WI38 (cell line): ENCODE measurements at regions not wholly inside any gene's neighbourhood (a gene's known extent, or its start where the extent isn't known, plus 50 kb on each side); places are given as distances from the start of the nearest gene placed in this dataset.

ENCODE experiments used
- H3K4me3 ChIP-seq: 2 replicates; pipeline ENCODE4 v1.5.1; 2011; ENCODE audit warnings: low read depth, mild to moderate bottlenecking, control low read depth, low read length
- TF ChIP-seq, protein P1 (sequence below): IDR thresholded peaks from 2 replicates; pipeline ENCODE4 v1.5.1; 2012; ENCODE audit warnings: low read depth, mild to moderate bottlenecking, control low read depth, low read length

DNA sequence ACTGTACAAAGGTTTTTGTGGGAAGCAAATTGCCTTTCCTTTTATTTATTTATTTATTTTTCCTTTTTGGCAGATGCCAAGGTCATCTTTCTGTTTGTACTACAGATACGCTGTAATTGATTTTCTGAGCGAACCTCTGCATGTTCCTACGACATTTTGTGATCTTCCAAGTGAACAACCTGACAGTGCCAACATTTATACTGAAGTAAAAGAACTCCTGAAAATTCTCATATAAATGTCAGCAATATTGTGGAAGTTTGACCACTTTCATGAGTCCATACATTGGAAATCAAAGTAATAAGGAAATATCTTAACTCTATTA lies 86.8 kb upstream of the EEPD1 start:
- no peak overlapping the region for H3K4me3 ChIP-seq
- TF ChIP-seq, protein P1, sequence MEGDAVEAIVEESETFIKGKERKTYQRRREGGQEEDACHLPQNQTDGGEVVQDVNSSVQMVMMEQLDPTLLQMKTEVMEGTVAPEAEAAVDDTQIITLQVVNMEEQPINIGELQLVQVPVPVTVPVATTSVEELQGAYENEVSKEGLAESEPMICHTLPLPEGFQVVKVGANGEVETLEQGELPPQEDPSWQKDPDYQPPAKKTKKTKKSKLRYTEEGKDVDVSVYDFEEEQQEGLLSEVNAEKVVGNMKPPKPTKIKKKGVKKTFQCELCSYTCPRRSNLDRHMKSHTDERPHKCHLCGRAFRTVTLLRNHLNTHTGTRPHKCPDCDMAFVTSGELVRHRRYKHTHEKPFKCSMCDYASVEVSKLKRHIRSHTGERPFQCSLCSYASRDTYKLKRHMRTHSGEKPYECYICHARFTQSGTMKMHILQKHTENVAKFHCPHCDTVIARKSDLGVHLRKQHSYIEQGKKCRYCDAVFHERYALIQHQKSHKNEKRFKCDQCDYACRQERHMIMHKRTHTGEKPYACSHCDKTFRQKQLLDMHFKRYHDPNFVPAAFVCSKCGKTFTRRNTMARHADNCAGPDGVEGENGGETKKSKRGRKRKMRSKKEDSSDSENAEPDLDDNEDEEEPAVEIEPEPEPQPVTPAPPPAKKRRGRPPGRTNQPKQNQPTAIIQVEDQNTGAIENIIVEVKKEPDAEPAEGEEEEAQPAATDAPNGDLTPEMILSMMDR: no peak

DNA sequence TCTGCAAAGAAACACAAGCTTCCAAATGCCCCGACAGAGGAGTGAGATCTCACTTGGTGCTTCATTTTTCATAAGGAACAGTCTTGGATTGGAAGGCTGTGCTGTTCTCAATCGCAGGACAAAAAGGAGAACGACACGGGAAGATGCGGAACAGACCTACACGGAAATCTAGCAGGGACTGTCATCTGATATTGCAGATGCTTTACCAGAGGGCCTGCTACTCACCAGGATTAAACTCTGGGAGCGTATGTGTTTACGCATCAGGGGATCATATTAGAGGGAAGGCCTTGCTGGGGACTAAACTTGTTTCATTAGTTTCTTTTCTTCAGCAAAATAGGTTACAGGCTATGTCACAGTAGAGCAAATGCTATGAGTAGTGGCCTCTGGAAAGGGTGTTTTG lies 82.8 kb upstream of the EEPD1 start:
- TF ChIP-seq, protein P1: no peak
- no peak overlapping the region for H3K4me3 ChIP-seq

DNA sequence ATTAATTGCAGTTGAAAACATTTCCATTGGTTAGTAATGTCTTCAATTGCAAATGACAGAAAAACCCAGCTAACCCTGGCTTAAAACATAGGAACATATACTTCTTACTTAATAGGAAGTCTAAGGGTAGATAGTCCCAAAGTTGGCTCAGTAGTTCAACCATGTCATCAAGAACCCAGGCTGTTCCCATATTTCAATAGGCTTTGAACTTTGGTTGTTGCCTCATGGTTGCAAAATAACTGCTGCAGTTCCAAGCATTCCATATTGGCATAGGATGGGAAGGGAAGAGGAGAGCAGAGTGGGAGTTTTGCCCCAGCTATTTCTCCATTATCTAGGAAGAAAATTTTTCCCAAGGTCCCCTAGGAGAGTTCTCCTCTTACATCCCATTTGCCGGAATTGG lies 81.4 kb upstream of the EEPD1 start:
- TF ChIP-seq, protein P1: no peak
- no peak overlapping the region for H3K4me3 ChIP-seq

DNA sequence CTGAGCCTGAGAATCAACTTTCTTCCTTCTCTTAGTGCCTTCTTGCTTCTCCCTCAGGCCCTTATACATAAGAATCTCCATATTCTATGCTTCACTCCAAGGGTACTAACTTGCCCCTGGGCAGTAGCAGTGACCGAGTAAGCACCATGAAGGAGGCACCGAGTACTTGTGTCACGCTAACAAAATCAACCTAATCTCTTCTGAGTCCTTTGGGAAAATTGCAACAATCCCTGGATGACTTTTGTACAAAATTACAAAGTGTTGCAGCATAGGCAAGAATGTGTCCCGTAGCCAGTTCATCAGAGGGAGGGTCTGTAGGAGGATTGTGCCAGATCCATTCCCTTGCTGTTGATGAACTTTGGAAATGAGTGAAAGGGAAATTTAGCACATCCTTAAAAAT lies 80.4 kb upstream of the EEPD1 start:
- TF ChIP-seq, protein P1: no peak
- no peak overlapping the region for H3K4me3 ChIP-seq

DNA sequence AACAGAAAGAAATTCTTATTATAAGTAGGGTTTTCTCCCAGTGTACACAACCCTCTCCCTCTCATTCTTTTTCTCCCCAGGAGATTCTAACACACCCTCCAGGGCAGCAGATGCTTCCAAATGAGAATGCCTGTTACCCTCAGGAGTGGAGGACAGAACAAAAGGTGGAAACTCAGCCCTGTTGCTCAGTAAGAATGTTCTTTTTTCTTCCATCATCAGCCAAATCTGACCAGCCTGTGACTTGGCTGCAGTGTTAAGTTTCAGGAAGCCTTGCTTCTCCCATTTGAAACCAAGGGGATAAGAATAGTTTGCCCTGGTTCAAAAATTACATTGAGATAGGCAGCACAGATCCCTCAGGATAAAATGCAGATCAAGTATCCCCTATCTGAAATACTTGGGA lies 77.5 kb upstream of the EEPD1 start:
- TF ChIP-seq, protein P1: no peak
- no peak overlapping the region for H3K4me3 ChIP-seq

DNA sequence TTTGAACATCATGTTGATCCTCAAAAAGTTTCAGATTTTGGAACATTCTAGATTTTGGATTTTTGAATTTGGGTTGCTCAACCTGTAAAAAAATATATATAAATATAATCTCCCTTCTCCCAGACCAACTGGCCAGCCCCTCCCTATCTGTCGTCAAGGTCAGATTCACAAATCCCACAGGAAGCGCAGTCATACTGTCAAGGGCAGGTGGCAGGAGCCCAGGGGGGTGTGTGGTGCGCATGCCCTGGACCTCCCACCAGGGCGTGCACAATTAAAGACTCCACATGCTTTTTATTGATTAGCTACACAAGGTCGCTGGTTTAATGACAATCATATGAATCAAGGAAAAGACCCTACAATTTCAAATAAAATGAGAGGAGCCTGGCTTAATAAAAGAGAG lies 77.0 kb upstream of the EEPD1 start:
- no peak overlapping the region for H3K4me3 ChIP-seq
- TF ChIP-seq, protein P1: no peak

DNA sequence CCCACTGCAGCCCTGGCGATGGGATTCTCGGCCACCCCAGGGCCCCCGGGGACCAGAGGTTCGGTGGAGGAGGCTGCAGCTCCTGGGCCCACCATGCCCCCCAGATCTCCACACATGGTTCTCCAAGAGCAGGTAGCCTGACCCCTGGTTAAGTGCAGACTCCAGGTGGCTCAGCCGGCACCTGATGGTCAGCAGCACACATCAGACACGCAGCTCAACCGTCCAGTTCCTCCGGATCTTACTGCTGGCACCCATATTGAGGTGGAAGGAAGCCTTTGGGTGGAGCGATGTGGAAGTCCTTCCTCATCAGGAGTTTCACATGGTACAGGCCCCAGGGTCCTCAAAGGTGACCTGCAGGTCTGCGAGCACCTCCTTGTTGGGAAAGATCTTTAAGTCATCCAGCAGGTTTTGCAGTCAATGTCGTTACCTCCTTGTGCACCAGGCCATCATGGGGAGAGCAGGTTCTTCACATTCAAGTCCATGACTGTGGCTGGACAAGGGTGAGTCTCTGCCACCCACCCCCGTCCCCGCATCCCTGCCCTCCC lies 74.2 kb upstream of the EEPD1 start:
- no peak overlapping the region for H3K4me3 ChIP-seq
- TF ChIP-seq, protein P1: no peak
